ENCODE measurements at regions not wholly inside any gene's neighbourhood (a gene's known extent, or its start where the extent isn't known, plus 50 kb on each side); places are given as distances from the start of the nearest gene placed in this dataset.
"Not testable (repeated sequence)": the region's sequence is repeated elsewhere in the genome, so short reads cannot be mapped to it uniquely, and the experiment has no call there.

- no peak for TF ChIP-seq CTCF (IDR thresholded peaks at IDR 0.05; ENCODE audit: low read depth, low read length)
- no peak for DNase-seq
- Histone ChIP-seq H3K27me3 (ENCODE audit: insufficient read depth, low read depth, severe bottlenecking) (no peaks in the 10 kb centered on the region), H3K4me3 (ENCODE audit: low read depth, low read length) (no peak overlapping the region), H3K27ac (no peak overlapping the region), H3K36me3 (no peaks in the 10 kb centered on the region), H3K9me3 (ENCODE audit: severe bottlenecking) (no peaks in the 10 kb centered on the region)
Measured at GRCh38 chr7:16369855-16370254, 51.5 kb downstream of the CRPPA start.

- not testable (repeated sequence) for H3K9me3 ChIP-seq (ENCODE audit: severe bottlenecking); H3K27ac ChIP-seq; H3K36me3 ChIP-seq; H3K4me3 ChIP-seq (ENCODE audit: low read depth, low read length); H3K27me3 ChIP-seq (ENCODE audit: insufficient read depth, low read depth, severe bottlenecking); DNase-seq
Measured at GRCh38 chr7:16369309-16369708, 52.0 kb downstream of the CRPPA start.

GRCh38 chr7:16368885-16369284, 52.5 kb downstream of the CRPPA start:
- no peak for DNase-seq
- Histone ChIP-seq H3K4me3 (ENCODE audit: low read depth, low read length) (no peak overlapping the region), H3K27ac (no peak overlapping the region), H3K9me3 (ENCODE audit: severe bottlenecking) (no peaks in the 10 kb centered on the region), H3K36me3 (no peaks in the 10 kb centered on the region), H3K27me3 (ENCODE audit: insufficient read depth, low read depth, severe bottlenecking) (no peaks in the 10 kb centered on the region)
- TF ChIP-seq CTCF (IDR thresholded peaks at IDR 0.05; ENCODE audit: low read depth, low read length), result no peak

GRCh38 chr7:16367115-16367514, 54.2 kb downstream of the CRPPA start:
- DNase-seq, result no peak
- no peak for TF ChIP-seq CTCF (IDR thresholded peaks at IDR 0.05; ENCODE audit: low read depth, low read length)
- Histone ChIP-seq H3K9me3 (ENCODE audit: severe bottlenecking) (no peaks in the 10 kb centered on the region), H3K36me3 (no peaks in the 10 kb centered on the region), H3K27me3 (ENCODE audit: insufficient read depth, low read depth, severe bottlenecking) (no peaks in the 10 kb centered on the region), H3K4me3 (ENCODE audit: low read depth, low read length) (no peak overlapping the region), H3K27ac (no peak overlapping the region)

GRCh38 chr7:16365952-16366351, 55.4 kb downstream of the CRPPA start:
- no peak overlapping the region for H3K27ac ChIP-seq
- no peak for DNase-seq
- no peak for TF ChIP-seq CTCF (IDR thresholded peaks at IDR 0.05; ENCODE audit: low read depth, low read length)
- H3K36me3 ChIP-seq, result no peaks in the 10 kb centered on the region
- no peaks in the 10 kb centered on the region for H3K27me3 ChIP-seq (ENCODE audit: insufficient read depth, low read depth, severe bottlenecking)
- H3K9me3 ChIP-seq (ENCODE audit: severe bottlenecking), result no peaks in the 10 kb centered on the region
- H3K4me3 ChIP-seq (ENCODE audit: low read depth, low read length), result no peak overlapping the region

GRCh38 chr7:16365177-16365576, 56.2 kb downstream of the CRPPA start:
- Histone ChIP-seq H3K9me3 (ENCODE audit: severe bottlenecking) (no peaks in the 10 kb centered on the region), H3K4me3 (ENCODE audit: low read depth, low read length) (no peak overlapping the region), H3K27me3 (ENCODE audit: insufficient read depth, low read depth, severe bottlenecking) (no peaks in the 10 kb centered on the region), H3K36me3 (no peaks in the 10 kb centered on the region), H3K27ac (no peak overlapping the region)
- DNase-seq, result no peak
- TF ChIP-seq CTCF (IDR thresholded peaks at IDR 0.05; ENCODE audit: low read depth, low read length), result no peak

All from WERI-Rb-1 (cell line).